Sigmoid colon (tissue), 4 donors: ENCODE measurements at regions not wholly inside any gene's neighbourhood (a gene's known extent, or its start where the extent isn't known, plus 50 kb on each side); places are given as distances from the start of the nearest gene placed in this dataset.

ENCODE experiments used
- POLR2AphosphoS5 ChIP-seq, 4 donors: sonication (generic); formaldehyde crosslinking; IDR thresholded peaks; one replicate each; pipeline ENCODE4 v1.6.1; 2017; ENCODE audit warnings: antibody characterized with exemption in 4 of 4
- TF ChIP-seq, protein P1 (sequence below), 4 experiments: fragments of 450-650 bp in 3 of 4; fragments of 200-600 bp in 1 of 4; IDR thresholded peaks; one replicate each; pipeline ENCODE4 v1.5.1; 2016 to 2019; ENCODE audit warnings: antibody characterized with exemption in 4 of 4, mild to moderate bottlenecking in 3 of 4, moderate library complexity in 2 of 4

DNA sequence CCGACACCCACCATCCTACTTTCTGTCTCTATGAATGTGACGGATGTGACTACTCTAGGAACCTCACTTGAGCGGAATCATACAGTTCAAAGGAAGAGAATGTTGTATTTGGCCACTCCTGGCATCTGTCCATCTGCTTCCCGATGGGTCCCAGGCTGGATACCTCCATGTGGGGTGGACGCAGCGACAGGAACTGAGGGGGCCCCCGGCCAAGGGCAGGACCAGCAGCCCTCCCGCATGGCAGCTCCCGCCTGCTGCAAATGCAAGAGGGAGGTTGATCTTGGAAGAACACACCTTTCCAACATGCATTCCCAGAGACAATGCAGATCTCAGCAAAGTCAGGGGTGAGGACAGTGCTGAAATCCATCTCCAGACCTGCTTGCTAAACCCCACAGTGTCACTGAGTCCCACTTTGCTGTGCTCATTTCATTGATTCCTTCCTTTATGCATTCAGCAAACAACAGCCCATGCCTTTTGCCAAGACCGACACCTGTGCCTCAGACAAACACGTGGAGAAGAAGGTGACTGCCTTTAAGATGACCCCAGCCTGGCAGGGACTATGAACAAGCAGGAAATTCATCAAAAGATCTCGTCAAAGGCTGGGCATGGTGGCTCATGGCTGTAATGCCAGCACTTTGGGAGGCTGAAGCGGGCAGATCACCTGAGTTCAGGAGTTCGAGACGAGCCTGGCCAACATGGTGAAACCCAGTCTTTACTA is 246.2 kb downstream of the CTTN start:
- TF ChIP-seq POLR2AphosphoS5 (IDR thresholded peaks at IDR 0.05), result no peak
- TF ChIP-seq, protein P1, sequence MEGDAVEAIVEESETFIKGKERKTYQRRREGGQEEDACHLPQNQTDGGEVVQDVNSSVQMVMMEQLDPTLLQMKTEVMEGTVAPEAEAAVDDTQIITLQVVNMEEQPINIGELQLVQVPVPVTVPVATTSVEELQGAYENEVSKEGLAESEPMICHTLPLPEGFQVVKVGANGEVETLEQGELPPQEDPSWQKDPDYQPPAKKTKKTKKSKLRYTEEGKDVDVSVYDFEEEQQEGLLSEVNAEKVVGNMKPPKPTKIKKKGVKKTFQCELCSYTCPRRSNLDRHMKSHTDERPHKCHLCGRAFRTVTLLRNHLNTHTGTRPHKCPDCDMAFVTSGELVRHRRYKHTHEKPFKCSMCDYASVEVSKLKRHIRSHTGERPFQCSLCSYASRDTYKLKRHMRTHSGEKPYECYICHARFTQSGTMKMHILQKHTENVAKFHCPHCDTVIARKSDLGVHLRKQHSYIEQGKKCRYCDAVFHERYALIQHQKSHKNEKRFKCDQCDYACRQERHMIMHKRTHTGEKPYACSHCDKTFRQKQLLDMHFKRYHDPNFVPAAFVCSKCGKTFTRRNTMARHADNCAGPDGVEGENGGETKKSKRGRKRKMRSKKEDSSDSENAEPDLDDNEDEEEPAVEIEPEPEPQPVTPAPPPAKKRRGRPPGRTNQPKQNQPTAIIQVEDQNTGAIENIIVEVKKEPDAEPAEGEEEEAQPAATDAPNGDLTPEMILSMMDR (IDR thresholded peaks at IDR 0.05), result no peak
